GM12864 (cell line): ENCODE measurements at regions not wholly inside any gene's neighbourhood (a gene's known extent, or its start where the extent isn't known, plus 50 kb on each side); places are given as distances from the start of the nearest gene placed in this dataset.
"Not testable (repeated sequence)": the region's sequence is repeated elsewhere in the genome, so short reads cannot be mapped to it uniquely, and the experiment has no call there.

Experiments
- DNase-seq: peaks from one replicate; pipeline ENCODE4 v3.0.0-alpha.2; 2011; ENCODE audit warnings: low read depth
- H3K4me3 ChIP-seq: 2 replicates; pipeline ENCODE4 v1.5.1; 2011; ENCODE audit warnings: mild to moderate bottlenecking, low read depth, low read length, control low read depth
- CTCF ChIP-seq: IDR thresholded peaks from 2 replicates; pipeline ENCODE4 v1.5.1; 2011; ENCODE audit warnings: low read depth, mild to moderate bottlenecking, moderate library complexity, low read length, control low read depth, inconsistent platforms; ENCODE audit errors: missing control alignments

GRCh38 chr6:137637121-137637520 is 142.9 kb upstream of the OLIG3 start:
- DNase-seq, result no peak
- TF ChIP-seq CTCF, result no peak
- H3K4me3 ChIP-seq, result no peak overlapping the region

GRCh38 chr6:137638926-137639706 is 144.9 kb upstream of the OLIG3 start:
- DNase-seq, result no peak
- no peak for TF ChIP-seq CTCF
- no peak overlapping the region for H3K4me3 ChIP-seq

GRCh38 chr6:137640086-137640485 is 145.9 kb upstream of the OLIG3 start:
- no peak for TF ChIP-seq CTCF
- DNase-seq, result no peak
- H3K4me3 ChIP-seq, result no peak overlapping the region

- peak; percentile 68 for TF ChIP-seq CTCF
- no peak overlapping the region for H3K4me3 ChIP-seq
Measured at GRCh38 chr6:137641474-137642077, 147.4 kb upstream of the OLIG3 start.

GRCh38 chr6:137643210-137643609 is 149.0 kb upstream of the OLIG3 start:
- DNase-seq, H3K4me3 ChIP-seq: not testable (repeated sequence)

More at GRCh38 chr6:137641474-137642077, 147.4 kb upstream of the OLIG3 start:
- DNase-seq, result no peak

GRCh38 chr6:137643644-137644043 is 149.4 kb upstream of the OLIG3 start:
- not testable (repeated sequence) for DNase-seq, H3K4me3 ChIP-seq

GRCh38 chr6:137645850-137646249 is 151.7 kb upstream of the OLIG3 start:
- H3K4me3 ChIP-seq, result no peak overlapping the region
- DNase-seq, result no peak
- no peak for TF ChIP-seq CTCF

- no peak overlapping the region for H3K4me3 ChIP-seq
- no peak for DNase-seq
- TF ChIP-seq CTCF, result no peak
Measured at GRCh38 chr6:137646484-137646883, 152.3 kb upstream of the OLIG3 start.
